Stomach (tissue), 8 donors: ENCODE measurements at regions not wholly inside any gene's neighbourhood (a gene's known extent, or its start where the extent isn't known, plus 50 kb on each side); places are given as distances from the start of the nearest gene placed in this dataset.

Experiments
- DNase-seq, 2 donors: peaks; one replicate each; pipeline versions ENCODE4 v3.0.0 to v3.0.0-alpha.2; 2013 to 2019
- H3K27ac ChIP-seq, 5 donors: fragments of 200-600 bp in 4 of 5; sonication (generic) in 4 of 5; one replicate each; pipeline ENCODE4 v1.5.1; 2013 to 2019; ENCODE audit warnings: mild to moderate bottlenecking in 1 of 5, moderate library complexity in 1 of 5
- H3K27me3 ChIP-seq, 3 donors: fragments of 200-600 bp; sonication (generic); one replicate each; pipeline ENCODE4 v1.5.1; 2017 to 2019; ENCODE audit warnings: mixed run types in 1 of 3
- H3K36me3 ChIP-seq, 4 donors: fragments of 200-600 bp; sonication (generic); 1 replicate in 3 of 4; 2 replicates in 1 of 4; pipeline ENCODE4 v1.5.1; 2016 to 2019
- H3K4me1 ChIP-seq, 4 donors: fragments of 200-600 bp; sonication (generic); one replicate each; pipeline ENCODE4 v1.5.1; 2016 to 2019
- H3K4me3 ChIP-seq, 4 donors: fragments of 200-600 bp; sonication (generic) in 3 of 4; one replicate each; pipeline ENCODE4 v1.5.1; 2016 to 2019; ENCODE audit warnings: mild to moderate bottlenecking in 1 of 4
- H3K9me3 ChIP-seq, 4 donors: fragments of 200-600 bp; sonication (generic); one replicate each; pipeline ENCODE4 v1.5.1; 2016 to 2019
- CTCF ChIP-seq, 7 experiments: fragments of 450-650 bp in 4 of 7; fragments of 200-600 bp in 3 of 7; sonication (generic) in 3 of 7; IDR thresholded peaks; one replicate each; pipeline ENCODE4 v1.5.1; 2016 to 2019; ENCODE audit warnings: antibody characterized with exemption in 7 of 7, control low read depth in 2 of 7, mild to moderate bottlenecking in 1 of 7
- EP300 ChIP-seq: sonication (generic); formaldehyde crosslinking; IDR thresholded peaks from one replicate; pipeline ENCODE4 v1.6.1; 2017; ENCODE audit warnings: antibody characterized with exemption
- POLR2A ChIP-seq, 4 donors: fragments of 450-650 bp; IDR thresholded peaks; one replicate each; pipeline ENCODE4 v1.6.1; 2016; ENCODE audit warnings: antibody characterized with exemption in 4 of 4, control low read depth in 2 of 4, mild to moderate bottlenecking in 1 of 4, moderate library complexity in 1 of 4
- POLR2AphosphoS5 ChIP-seq, 3 donors: sonication (generic); formaldehyde crosslinking; IDR thresholded peaks; one replicate each; pipeline ENCODE4 v1.6.1; 2016; ENCODE audit warnings: antibody characterized with exemption in 3 of 3
- WGBS, 5 donors: extraction: QIAGEN DNeasy Blood & Tissue Kit in 3 of 5; methylation state at CpG; one replicate each; pipeline versions ENCODE4 v1.1.5 to v1.1.7; 2013 to 2018; 5-methylcytosine and 5-hydroxymethylcytosine counted together
- intact Hi-C: fragments of 100-400 bp; cut with DNase I; formaldehyde crosslinking; loops from one replicate; pipeline ENCODE4 v1.15.1; 2023; ENCODE audit warnings: low total_unique reads
- donor health status: healthy with polysubstance abuse.
- donor health status: Bipolar disorder and iron deficiency.
- donor health status: healthy.

DNA sequence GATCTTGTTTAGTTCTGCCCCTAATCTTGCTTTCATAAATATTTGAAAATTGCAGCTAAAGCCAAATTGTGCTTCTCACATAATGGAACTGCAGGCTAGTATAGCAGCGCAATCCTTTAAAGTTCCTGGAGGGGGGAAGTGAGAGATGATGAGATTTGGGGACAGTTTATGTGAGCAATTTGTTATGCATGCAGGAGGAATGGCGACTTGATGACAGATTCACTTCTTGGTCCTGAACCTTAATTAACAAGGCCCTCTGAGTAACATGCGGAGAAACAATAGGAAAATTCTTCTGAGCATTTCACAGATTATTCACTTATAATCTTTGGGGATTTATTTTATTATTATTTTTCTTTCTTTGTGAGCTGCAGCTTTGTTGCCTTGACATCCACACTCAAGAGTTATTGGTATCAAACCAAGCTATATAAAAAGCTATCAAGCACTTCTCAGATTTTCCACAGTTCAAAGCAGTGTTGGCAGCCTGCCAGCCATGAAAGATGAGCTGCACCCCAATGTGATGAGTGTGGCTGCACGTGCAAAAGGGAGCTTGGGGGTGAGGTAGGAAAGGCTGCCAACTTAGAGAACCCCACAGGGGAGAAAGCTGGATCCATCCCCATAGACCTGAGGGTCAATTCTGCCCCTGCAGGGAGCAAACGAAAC is 1662.2 kb upstream of the FLRT2 start:
- Histone ChIP-seq H3K9me3 (no peaks in the 10 kb centered on the region), H3K4me1 (peaks cover 0 to 8% (median 0%) of the 10 kb centered on the region in 4 donors), H3K27ac (no peak overlapping the region), H3K27me3 (no peaks in the 10 kb centered on the region), H3K4me3 (no peak overlapping the region), H3K36me3 (no peaks in the 10 kb centered on the region)
- 51 to 66% (median 63%) methylated on average over 5 of the region's 5 CpGs for WGBS, 5 donors
- no peak for DNase-seq
- intact Hi-C loops: no loop called here
- TF ChIP-seq POLR2A (IDR thresholded peaks at IDR 0.05) (no peak), EP300 (no peak), POLR2AphosphoS5 (IDR thresholded peaks at IDR 0.05) (no peak), CTCF (IDR thresholded peaks at IDR 0.05) (no peak)

GRCh38 chr14:83870546-83871270 is 1659.2 kb upstream of the FLRT2 start:
- no peak overlapping the region for H3K4me3 ChIP-seq
- no peaks in the 10 kb centered on the region for H3K27me3 ChIP-seq
- no peak overlapping the region for H3K27ac ChIP-seq
- no peak for DNase-seq
- no peaks in the 10 kb centered on the region for H3K36me3 ChIP-seq
- H3K9me3 ChIP-seq: no peaks in the 10 kb centered on the region
- TF ChIP-seq EP300 (no peak), CTCF (IDR thresholded peaks at IDR 0.05) (no peak), POLR2A (IDR thresholded peaks at IDR 0.05) (no peak), POLR2AphosphoS5 (IDR thresholded peaks at IDR 0.05) (no peak)
- peaks cover 0 to 13% (median 2%) of the 10 kb centered on the region in 4 donors for H3K4me1 ChIP-seq
- intact Hi-C loops: no loop called here
- 61 to 72% (median 64%) methylated on average over 2 of the region's 2 CpGs for WGBS, 5 donors

- TF ChIP-seq POLR2A (IDR thresholded peaks at IDR 0.05) (no peak), POLR2AphosphoS5 (IDR thresholded peaks at IDR 0.05) (no peak), EP300 (no peak), CTCF (IDR thresholded peaks at IDR 0.05) (no peak)
- no peak for DNase-seq
- intact Hi-C loops: no loop called here
- no peaks in the 10 kb centered on the region for H3K9me3 ChIP-seq
- H3K4me3 ChIP-seq: no peak overlapping the region
- 36 to 52% (median 46%) methylated on average over 3 of the region's 3 CpGs for WGBS, 5 donors
- H3K27ac ChIP-seq: no peak overlapping the region
- peaks cover 0 to 5% (median 2%) of the 10 kb centered on the region in 4 donors for H3K4me1 ChIP-seq
- H3K36me3 ChIP-seq: no peaks in the 10 kb centered on the region
- H3K27me3 ChIP-seq: no peaks in the 10 kb centered on the region
These were observed 1656.3 kb upstream of the FLRT2 start for GRCh38 chr14:83873669-83874068.

DNA sequence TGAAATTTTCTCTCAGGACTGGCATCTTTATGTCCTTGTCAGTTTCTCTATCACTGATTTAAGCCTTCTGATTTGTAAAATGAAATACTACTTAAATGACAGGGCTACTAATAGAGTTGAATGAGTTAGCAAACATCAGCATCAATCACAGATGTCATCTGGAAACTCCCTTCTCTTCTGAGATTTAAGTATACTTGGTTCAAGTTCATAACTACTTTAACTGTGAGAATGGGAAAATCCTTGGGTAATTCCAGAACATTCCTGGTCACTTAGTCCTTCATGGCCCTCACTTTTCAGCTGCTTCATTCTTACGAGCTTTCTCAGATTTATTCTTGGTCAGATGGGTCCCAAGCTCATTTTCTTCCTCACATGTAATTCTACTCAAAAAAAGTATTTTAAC is 1655.3 kb upstream of the FLRT2 start:
- H3K36me3 ChIP-seq: no peaks in the 10 kb centered on the region
- no peaks in the 10 kb centered on the region for H3K9me3 ChIP-seq
- H3K4me3 ChIP-seq: no peak overlapping the region
- no peaks in the 10 kb centered on the region for H3K27me3 ChIP-seq
- intact Hi-C loops: no loop called here
- no peak for TF ChIP-seq POLR2AphosphoS5 (IDR thresholded peaks at IDR 0.05)
- no peak for TF ChIP-seq POLR2A (IDR thresholded peaks at IDR 0.05)
- no peak for TF ChIP-seq EP300
- TF ChIP-seq CTCF (IDR thresholded peaks at IDR 0.05): no peak
- WGBS, 5 donors: 40 to 71% (median 65%) methylated on average over 1 of the region's 1 CpG
- H3K27ac ChIP-seq: no peak overlapping the region
- H3K4me1 ChIP-seq: peaks cover 0 to 5% (median 2%) of the 10 kb centered on the region in 4 donors
- DNase-seq: no peak
